ENCODE measurements at regions not wholly inside any gene's neighbourhood (a gene's known extent, or its start where the extent isn't known, plus 50 kb on each side); places are given as distances from the start of the nearest gene placed in this dataset.

DNA sequence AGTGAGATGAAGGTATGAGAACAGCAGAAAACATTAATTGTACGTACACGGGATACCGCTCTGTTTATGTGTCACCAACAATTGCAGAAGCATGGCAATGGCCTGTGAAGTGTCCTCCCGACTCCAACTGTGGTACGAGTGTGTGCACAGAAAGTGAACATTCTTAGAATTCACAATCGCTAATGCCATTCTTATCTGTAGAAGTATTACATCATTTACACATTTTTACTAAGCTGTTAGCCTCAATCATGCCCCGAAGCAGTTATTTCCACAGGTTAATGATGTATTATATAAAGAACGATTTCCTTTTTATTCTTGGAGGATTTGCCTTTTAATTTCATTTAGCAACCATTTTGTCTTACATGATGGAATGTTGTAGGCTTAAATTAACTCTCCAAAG lies 103.4 kb downstream of the EVX1 start:
- Histone ChIP-seq H3K4me3 (ENCODE audit: control insufficient read depth in 1 of 7, extremely low read depth in 1 of 7, insufficient read depth in 4 of 7, low read depth in 2 of 7, low read length in 6 of 7) (no peak overlapping the region), H3K27me3 (replicated peaks in 2 of 5; ENCODE audit: control insufficient read depth in 4 of 5, insufficient read depth in 5 of 5, low read length in 4 of 5) (no peaks in the 10 kb centered on the region), H3K36me3 (ENCODE audit: control insufficient read depth in 4 of 4, insufficient read depth in 4 of 4, low read length in 3 of 4) (no peaks in the 10 kb centered on the region), H3K9me3 (ENCODE audit: control extremely low read depth in 1 of 5, control insufficient read depth in 4 of 5, insufficient read depth in 2 of 5, low read depth in 1 of 5, low read length in 4 of 5) (no peaks in the 10 kb centered on the region), H3K27ac (ENCODE audit: insufficient read depth in 1 of 2, low read depth in 1 of 2, low read length in 2 of 2, poor library complexity in 1 of 2, severe bottlenecking in 2 of 2) (no peak overlapping the region), H3K4me1 (ENCODE audit: control extremely low read depth in 1 of 4, control insufficient read depth in 4 of 4, insufficient read depth in 4 of 4, low read length in 3 of 4) (peaks cover 0 to 6% (median 0%) of the 10 kb centered on the region in 4 experiments)
- CTCF ChIA-PET = no interaction called here
- DNase-seq = no peak
- 95% methylated on average over 4 of the region's 8 CpGs for WGBS (ENCODE audit: insufficient coverage)
- POLR2A ChIA-PET = no interaction called here

DNA sequence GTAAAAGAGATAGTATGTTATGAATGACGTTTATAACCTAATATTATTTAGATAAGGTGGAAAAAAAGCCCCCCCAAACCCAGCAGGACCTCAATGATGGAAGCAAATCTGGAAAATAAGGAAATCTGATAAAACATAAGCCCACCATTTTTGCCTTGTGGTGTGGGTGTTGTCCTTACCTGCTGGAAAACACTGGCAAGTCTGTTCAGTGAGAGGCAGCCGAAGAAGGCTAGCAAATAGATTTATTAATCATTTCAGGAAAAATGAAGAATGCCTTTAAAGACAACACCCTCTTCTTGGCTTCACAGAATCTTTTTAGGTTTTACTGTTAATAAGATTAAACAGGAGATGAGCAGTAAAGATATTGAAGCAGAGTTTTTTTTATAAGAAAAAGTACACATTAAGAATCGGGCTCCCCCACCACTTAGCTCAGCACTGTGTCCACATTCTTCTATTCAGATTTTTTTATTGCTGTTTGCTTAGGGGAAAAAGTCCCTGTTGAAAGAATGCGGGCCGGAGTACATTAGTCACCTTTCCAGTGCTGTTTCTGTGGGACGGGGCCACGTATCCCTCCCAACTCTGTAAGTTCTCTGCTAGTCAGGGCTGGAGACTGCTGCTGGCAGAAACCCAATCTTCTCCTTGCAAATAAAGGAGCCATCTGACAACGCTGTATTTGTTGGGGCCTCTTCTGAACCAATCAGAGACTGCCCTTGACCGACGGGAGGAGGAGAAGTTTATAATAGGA lies 104.1 kb downstream of the EVX1 start:
- H3K27ac ChIP-seq (ENCODE audit: insufficient read depth in 1 of 2, low read depth in 1 of 2, low read length in 2 of 2, poor library complexity in 1 of 2, severe bottlenecking in 2 of 2) = no peak overlapping the region
- no peaks in the 10 kb centered on the region for H3K27me3 ChIP-seq (replicated peaks in 2 of 5; ENCODE audit: control insufficient read depth in 4 of 5, insufficient read depth in 5 of 5, low read length in 4 of 5)
- WGBS (ENCODE audit: insufficient coverage) = 95% methylated on average over 7 of the region's 10 CpGs
- H3K4me3 ChIP-seq (ENCODE audit: control insufficient read depth in 1 of 7, extremely low read depth in 1 of 7, insufficient read depth in 4 of 7, low read depth in 2 of 7, low read length in 6 of 7) = no peak overlapping the region
- H3K4me1 ChIP-seq (ENCODE audit: control extremely low read depth in 1 of 4, control insufficient read depth in 4 of 4, insufficient read depth in 4 of 4, low read length in 3 of 4) = peaks cover 0 to 6% (median 0%) of the 10 kb centered on the region in 4 experiments
- ChIA-PET CTCF (no interaction called here), POLR2A (no interaction called here)
- H3K9me3 ChIP-seq (ENCODE audit: control extremely low read depth in 1 of 5, control insufficient read depth in 4 of 5, insufficient read depth in 2 of 5, low read depth in 1 of 5, low read length in 4 of 5) = no peaks in the 10 kb centered on the region
- H3K36me3 ChIP-seq (ENCODE audit: control insufficient read depth in 4 of 4, insufficient read depth in 4 of 4, low read length in 3 of 4) = no peaks in the 10 kb centered on the region
- no peak for DNase-seq

DNA sequence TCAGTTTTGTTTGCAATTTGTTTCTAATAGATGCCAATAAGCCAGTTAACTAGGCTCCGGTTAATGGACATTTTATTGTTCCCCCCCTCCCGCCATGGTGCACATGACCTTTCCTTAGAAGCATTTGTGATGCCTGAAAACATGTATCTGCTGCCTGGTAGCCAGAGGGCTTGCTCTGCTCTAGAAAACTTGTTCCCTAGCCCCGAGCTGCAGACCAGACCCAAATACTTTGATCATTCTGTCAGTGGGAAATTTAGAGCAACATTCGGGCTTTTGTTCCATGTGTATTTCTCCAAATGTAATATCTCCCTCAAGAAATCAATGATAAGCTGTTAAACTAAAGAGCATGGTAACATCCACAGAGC lies 104.7 kb downstream of the EVX1 start:
- no peak overlapping the region for H3K4me3 ChIP-seq (ENCODE audit: control insufficient read depth in 1 of 7, extremely low read depth in 1 of 7, insufficient read depth in 4 of 7, low read depth in 2 of 7, low read length in 6 of 7)
- POLR2A ChIA-PET = no interaction called here
- H3K27ac ChIP-seq (ENCODE audit: insufficient read depth in 1 of 2, low read depth in 1 of 2, low read length in 2 of 2, poor library complexity in 1 of 2, severe bottlenecking in 2 of 2) = no peak overlapping the region
- CTCF ChIA-PET = no interaction called here
- no peaks in the 10 kb centered on the region for H3K27me3 ChIP-seq (replicated peaks in 2 of 5; ENCODE audit: control insufficient read depth in 4 of 5, insufficient read depth in 5 of 5, low read length in 4 of 5)
- DNase-seq = no peak
- H3K9me3 ChIP-seq (ENCODE audit: control extremely low read depth in 1 of 5, control insufficient read depth in 4 of 5, insufficient read depth in 2 of 5, low read depth in 1 of 5, low read length in 4 of 5) = no peaks in the 10 kb centered on the region
- H3K36me3 ChIP-seq (ENCODE audit: control insufficient read depth in 4 of 4, insufficient read depth in 4 of 4, low read length in 3 of 4) = no peaks in the 10 kb centered on the region
- peaks cover 0 to 6% (median 0%) of the 10 kb centered on the region in 4 experiments for H3K4me1 ChIP-seq (ENCODE audit: control extremely low read depth in 1 of 4, control insufficient read depth in 4 of 4, insufficient read depth in 4 of 4, low read length in 3 of 4)
- WGBS (ENCODE audit: insufficient coverage) = 94% methylated on average over 4 of the region's 4 CpGs

DNA sequence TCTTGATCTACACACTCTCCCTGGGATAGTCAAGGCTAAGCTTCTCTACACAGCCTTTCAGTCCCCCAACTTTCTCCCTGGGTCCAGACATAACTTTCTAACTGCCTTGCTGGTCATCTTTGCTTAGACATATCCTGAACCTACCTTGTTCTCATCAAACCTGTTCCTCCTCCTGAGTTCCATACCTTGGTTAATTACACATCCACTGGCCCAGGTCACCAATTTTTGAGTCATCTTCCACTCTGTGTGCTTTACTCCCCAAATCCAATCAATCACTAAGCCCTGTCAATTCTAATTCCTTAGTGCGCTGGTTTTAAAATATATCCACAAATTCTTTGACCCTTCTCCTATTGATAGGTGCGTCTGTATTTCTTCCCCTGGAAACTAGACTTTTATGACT lies 107.0 kb downstream of the EVX1 start:
- POLR2A ChIA-PET = no interaction called here
- Histone ChIP-seq H3K4me1 (ENCODE audit: control extremely low read depth in 1 of 4, control insufficient read depth in 4 of 4, insufficient read depth in 4 of 4, low read length in 3 of 4) (peaks cover 0 to 6% (median 0%) of the 10 kb centered on the region in 4 experiments), H3K27ac (ENCODE audit: insufficient read depth in 1 of 2, low read depth in 1 of 2, low read length in 2 of 2, poor library complexity in 1 of 2, severe bottlenecking in 2 of 2) (no peak overlapping the region), H3K27me3 (replicated peaks in 2 of 5; ENCODE audit: control insufficient read depth in 4 of 5, insufficient read depth in 5 of 5, low read length in 4 of 5) (no peaks in the 10 kb centered on the region), H3K9me3 (ENCODE audit: control extremely low read depth in 1 of 5, control insufficient read depth in 4 of 5, insufficient read depth in 2 of 5, low read depth in 1 of 5, low read length in 4 of 5) (no peaks in the 10 kb centered on the region), H3K4me3 (ENCODE audit: control insufficient read depth in 1 of 7, extremely low read depth in 1 of 7, insufficient read depth in 4 of 7, low read depth in 2 of 7, low read length in 6 of 7) (no peak overlapping the region), H3K36me3 (ENCODE audit: control insufficient read depth in 4 of 4, insufficient read depth in 4 of 4, low read length in 3 of 4) (no peaks in the 10 kb centered on the region)
- CTCF ChIA-PET = no interaction called here
- 100% methylated on average over 2 of the region's 2 CpGs for WGBS (ENCODE audit: insufficient coverage)
- DNase-seq = no peak

DNA sequence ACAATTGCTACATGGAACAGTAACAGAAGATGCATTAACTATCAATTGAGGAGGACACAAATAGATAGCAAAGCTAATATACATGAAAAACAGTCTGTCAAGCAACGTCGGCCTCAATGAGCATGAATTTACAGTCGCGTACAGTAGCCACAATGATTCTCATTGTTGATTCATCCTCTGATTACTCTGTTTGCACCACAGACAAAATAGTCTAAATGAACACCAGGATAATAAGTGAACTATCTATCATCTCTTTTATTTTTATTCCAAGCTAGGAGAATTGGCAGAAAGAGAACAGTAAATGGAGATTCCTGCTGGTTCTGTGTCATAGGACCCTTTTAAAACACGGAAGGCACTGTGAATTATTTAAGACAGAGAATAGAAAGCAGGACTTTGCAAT lies 108.5 kb downstream of the EVX1 start:
- Histone ChIP-seq H3K36me3 (ENCODE audit: control insufficient read depth in 4 of 4, insufficient read depth in 4 of 4, low read length in 3 of 4) (no peaks in the 10 kb centered on the region), H3K9me3 (ENCODE audit: control extremely low read depth in 1 of 5, control insufficient read depth in 4 of 5, insufficient read depth in 2 of 5, low read depth in 1 of 5, low read length in 4 of 5) (no peaks in the 10 kb centered on the region), H3K27ac (ENCODE audit: insufficient read depth in 1 of 2, low read depth in 1 of 2, low read length in 2 of 2, poor library complexity in 1 of 2, severe bottlenecking in 2 of 2) (no peak overlapping the region), H3K4me1 (ENCODE audit: control extremely low read depth in 1 of 4, control insufficient read depth in 4 of 4, insufficient read depth in 4 of 4, low read length in 3 of 4) (no peaks in the 10 kb centered on the region), H3K27me3 (replicated peaks in 2 of 5; ENCODE audit: control insufficient read depth in 4 of 5, insufficient read depth in 5 of 5, low read length in 4 of 5) (no peaks in the 10 kb centered on the region), H3K4me3 (ENCODE audit: control insufficient read depth in 1 of 7, extremely low read depth in 1 of 7, insufficient read depth in 4 of 7, low read depth in 2 of 7, low read length in 6 of 7) (no peak overlapping the region)
- 74% methylated on average over 5 of the region's 5 CpGs for WGBS (ENCODE audit: insufficient coverage)
- DNase-seq = no peak
- POLR2A ChIA-PET = no interaction called here
- CTCF ChIA-PET = no interaction called here

DNA sequence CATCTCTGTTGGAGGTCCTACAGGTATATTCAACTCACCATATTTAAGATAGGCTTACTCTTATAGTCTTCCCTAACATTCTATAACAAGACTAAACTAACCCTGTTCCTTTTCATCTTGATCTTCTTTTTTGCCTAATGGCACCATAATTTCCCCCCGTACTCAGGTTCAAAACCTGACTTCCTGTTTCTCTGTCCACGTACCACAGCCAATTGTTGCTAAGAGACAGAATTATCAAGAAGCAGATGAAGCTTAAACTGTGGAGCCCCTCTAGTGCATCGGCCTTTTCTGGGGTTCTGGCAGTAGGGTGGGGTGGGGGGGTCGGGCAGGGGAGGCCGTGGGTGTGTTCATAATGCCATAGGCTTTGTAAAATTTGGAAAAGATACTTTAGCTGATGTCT lies 109.2 kb downstream of the EVX1 start:
- H3K36me3 ChIP-seq (ENCODE audit: control insufficient read depth in 4 of 4, insufficient read depth in 4 of 4, low read length in 3 of 4) = no peaks in the 10 kb centered on the region
- CTCF ChIA-PET = no interaction called here
- no peak overlapping the region for H3K4me3 ChIP-seq (ENCODE audit: control insufficient read depth in 1 of 7, extremely low read depth in 1 of 7, insufficient read depth in 4 of 7, low read depth in 2 of 7, low read length in 6 of 7)
- H3K4me1 ChIP-seq (ENCODE audit: control extremely low read depth in 1 of 4, control insufficient read depth in 4 of 4, insufficient read depth in 4 of 4, low read length in 3 of 4) = no peaks in the 10 kb centered on the region
- POLR2A ChIA-PET = no interaction called here
- H3K27ac ChIP-seq (ENCODE audit: insufficient read depth in 1 of 2, low read depth in 1 of 2, low read length in 2 of 2, poor library complexity in 1 of 2, severe bottlenecking in 2 of 2) = no peak overlapping the region
- peak in 1 of 3 donors; percentile 9 for DNase-seq
- WGBS (ENCODE audit: insufficient coverage) = 73% methylated on average over 4 of the region's 5 CpGs
- H3K9me3 ChIP-seq (ENCODE audit: control extremely low read depth in 1 of 5, control insufficient read depth in 4 of 5, insufficient read depth in 2 of 5, low read depth in 1 of 5, low read length in 4 of 5) = no peaks in the 10 kb centered on the region
- no peaks in the 10 kb centered on the region for H3K27me3 ChIP-seq (replicated peaks in 2 of 5; ENCODE audit: control insufficient read depth in 4 of 5, insufficient read depth in 5 of 5, low read length in 4 of 5)

DNA sequence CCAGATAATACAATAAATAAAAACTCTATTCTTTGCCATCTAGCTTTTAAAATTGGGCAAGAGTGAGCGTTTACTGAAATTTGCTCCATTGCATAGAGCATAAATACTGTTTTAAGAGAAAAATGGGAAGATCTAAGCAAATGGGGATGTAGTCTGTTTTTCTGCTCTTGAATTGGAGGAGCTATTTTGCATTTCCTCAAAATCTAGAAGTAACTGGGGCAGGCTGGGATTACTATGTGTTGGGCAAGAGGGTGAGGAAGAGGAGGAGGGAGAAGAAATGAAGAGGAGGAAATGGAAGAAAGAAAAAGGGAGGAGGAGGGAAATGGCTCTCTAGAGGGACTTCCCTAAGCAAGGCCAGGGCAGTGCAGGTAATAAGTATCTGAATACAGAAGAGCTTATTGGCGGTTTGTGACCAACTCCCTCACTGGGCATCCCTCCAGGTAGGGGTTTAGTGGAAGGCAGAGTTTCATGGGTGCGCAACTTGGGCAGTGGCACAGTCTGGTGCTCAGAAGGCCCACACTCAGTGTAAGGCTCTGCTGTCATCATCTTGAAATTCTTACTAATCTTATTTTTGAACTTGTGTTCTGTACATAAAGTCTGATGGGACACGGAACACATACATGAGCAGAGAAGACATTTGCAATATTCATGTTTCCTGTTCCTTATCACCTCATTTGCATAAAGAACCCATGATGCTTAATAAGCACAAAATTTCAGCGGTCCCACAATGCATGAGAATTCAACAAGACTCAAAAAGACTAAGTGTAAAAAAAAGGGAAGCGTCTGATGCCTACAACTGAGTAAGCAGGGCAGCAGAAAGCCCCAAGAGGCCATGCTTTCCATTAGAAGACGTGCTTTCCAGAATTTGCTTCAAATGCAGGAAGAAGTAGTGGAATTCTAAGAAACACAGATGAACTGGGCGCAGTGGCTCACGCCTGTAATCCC lies 116.9 kb downstream of the EVX1 start:
- H3K4me3 ChIP-seq (ENCODE audit: control insufficient read depth in 1 of 7, extremely low read depth in 1 of 7, insufficient read depth in 4 of 7, low read depth in 2 of 7, low read length in 6 of 7) = no peak overlapping the region

More for the DNA sequence above, 116.9 kb downstream of the EVX1 start:
- DNase-seq = no peak
- Histone ChIP-seq H3K9me3 (ENCODE audit: control extremely low read depth in 1 of 5, control insufficient read depth in 4 of 5, insufficient read depth in 2 of 5, low read depth in 1 of 5, low read length in 4 of 5) (no peaks in the 10 kb centered on the region), H3K27me3 (replicated peaks in 2 of 5; ENCODE audit: control insufficient read depth in 4 of 5, insufficient read depth in 5 of 5, low read length in 4 of 5) (peaks cover 0 to 6% (median 0%) of the 10 kb centered on the region in 5 experiments), H3K27ac (ENCODE audit: insufficient read depth in 1 of 2, low read depth in 1 of 2, low read length in 2 of 2, poor library complexity in 1 of 2, severe bottlenecking in 2 of 2) (no peak overlapping the region), H3K4me1 (ENCODE audit: control extremely low read depth in 1 of 4, control insufficient read depth in 4 of 4, insufficient read depth in 4 of 4, low read length in 3 of 4) (no peaks in the 10 kb centered on the region), H3K36me3 (ENCODE audit: control insufficient read depth in 4 of 4, insufficient read depth in 4 of 4, low read length in 3 of 4) (no peaks in the 10 kb centered on the region)
- POLR2A ChIA-PET = no interaction called here
- WGBS (ENCODE audit: insufficient coverage) = 98% methylated on average over 5 of the region's 9 CpGs
- CTCF ChIA-PET = interaction anchor here (0.6 kb wide), 1 partner anchor 16 kb away, joined by 3 read pairs; no protein-coding TSS in a partner anchor
